ENCODE measurements at regions not wholly inside any gene's neighbourhood (a gene's known extent, or its start where the extent isn't known, plus 50 kb on each side); places are given as distances from the start of the nearest gene placed in this dataset.

- DNase-seq (ENCODE audit: low spot score): no peak
Observed at GRCh38 chrX:124836786-124837185, 482.9 kb upstream of the TEX13C start.

- DNase-seq (ENCODE audit: low spot score): no peak
Observed at GRCh38 chrX:124842205-124842604, 477.5 kb upstream of the TEX13C start.

GRCh38 chrX:124860736-124861135 lies 458.9 kb upstream of the TEX13C start:
- no peak for DNase-seq (ENCODE audit: low spot score)

GRCh38 chrX:124862301-124862700 lies 457.4 kb upstream of the TEX13C start:
- no peak for DNase-seq (ENCODE audit: low spot score)

- DNase-seq (ENCODE audit: low spot score): no peak
Observed at GRCh38 chrX:124863303-124863702, 456.4 kb upstream of the TEX13C start.

GRCh38 chrX:124887572-124887971 lies 432.1 kb upstream of the TEX13C start:
- DNase-seq (ENCODE audit: low spot score): no peak

GRCh38 chrX:124895947-124896346 lies 423.7 kb upstream of the TEX13C start:
- DNase-seq (ENCODE audit: low spot score): no peak

GRCh38 chrX:124902953-124903352 lies 416.7 kb upstream of the TEX13C start:
- DNase-seq (ENCODE audit: low spot score): no peak

- DNase-seq (ENCODE audit: low spot score): no peak
Observed at GRCh38 chrX:124910611-124911010, 409.1 kb upstream of the TEX13C start.

GRCh38 chrX:124917011-124917410 lies 402.7 kb upstream of the TEX13C start:
- no peak for DNase-seq (ENCODE audit: low spot score)

GRCh38 chrX:124925681-124926080 lies 394.0 kb upstream of the TEX13C start:
- DNase-seq (ENCODE audit: low spot score): no peak

GRCh38 chrX:124931241-124931640 lies 388.4 kb upstream of the TEX13C start:
- DNase-seq (ENCODE audit: low spot score): no peak

GRCh38 chrX:124931958-124932357 lies 387.7 kb upstream of the TEX13C start:
- no peak for DNase-seq (ENCODE audit: low spot score)

- DNase-seq (ENCODE audit: low spot score): no peak
Observed at GRCh38 chrX:124938715-124939114, 381.0 kb upstream of the TEX13C start.

GRCh38 chrX:124940531-124940930 lies 379.1 kb upstream of the TEX13C start:
- DNase-seq (ENCODE audit: low spot score): no peak

- DNase-seq (ENCODE audit: low spot score): no peak
Observed at GRCh38 chrX:124954402-124954801, 365.3 kb upstream of the TEX13C start.

- DNase-seq (ENCODE audit: low spot score): no peak
Observed at GRCh38 chrX:124960454-124960853, 359.2 kb upstream of the TEX13C start.

GRCh38 chrX:124963717-124964116 lies 356.0 kb upstream of the TEX13C start, which contains the start of gene TENM1:
TSS of gene TENM1 (minus strand) at chrX:124963817.
- DNase-seq (ENCODE audit: low spot score): no peak

- no peak for DNase-seq (ENCODE audit: low spot score)
Observed at GRCh38 chrX:124975456-124975855, 344.2 kb upstream of the TEX13C start.

GRCh38 chrX:124981420-124981819 lies 338.3 kb upstream of the TEX13C start:
- DNase-seq (ENCODE audit: low spot score): no peak

GRCh38 chrX:124984140-124984813 lies 335.4 kb upstream of the TEX13C start:
- no peak for DNase-seq (ENCODE audit: low spot score)

GRCh38 chrX:124986284-124986683 lies 333.4 kb upstream of the TEX13C start:
- no peak for DNase-seq (ENCODE audit: low spot score)

- DNase-seq (ENCODE audit: low spot score): no peak
Observed at GRCh38 chrX:124993735-124994134, 325.9 kb upstream of the TEX13C start.

- no peak for DNase-seq (ENCODE audit: low spot score)
Observed at GRCh38 chrX:124994404-124994803, 325.3 kb upstream of the TEX13C start.

All from iPS-NIHi11 (cell line).